H9 (cell line): ENCODE measurements at regions not wholly inside any gene's neighbourhood (a gene's known extent, or its start where the extent isn't known, plus 50 kb on each side); places are given as distances from the start of the nearest gene placed in this dataset.

Experiments used
- DNase-seq: peaks from one replicate; pipeline ENCODE4 v3.0.0-alpha.2; 2017
- H2AFZ ChIP-seq: one replicate; pipeline ENCODE4 v1.6.1; 2013; ENCODE audit warnings: mild to moderate bottlenecking, low read length, control low read depth, moderate library complexity
- H2AK5ac ChIP-seq: 2 replicates; pipeline ENCODE4 v1.6.1; 2013; ENCODE audit warnings: low read length, control low read depth, mixed read lengths; ENCODE audit not compliant: insufficient read length
- H2BK120ac ChIP-seq: one replicate; pipeline ENCODE4 v1.6.1; 2013; ENCODE audit warnings: low read depth, mild to moderate bottlenecking, low read length, control low read depth, inconsistent platforms; ENCODE audit not compliant: poor library complexity, severe bottlenecking
- H2BK12ac ChIP-seq: 2 replicates; pipeline ENCODE4 v1.6.1; 2013; ENCODE audit warnings: low read length, control low read depth, mixed read lengths, low read depth; ENCODE audit not compliant: insufficient read length
- H2BK15ac ChIP-seq: 2 replicates; pipeline ENCODE4 v1.6.1; 2013; ENCODE audit warnings: low read depth, low read length, control low read depth
- H2BK20ac ChIP-seq: one replicate; pipeline ENCODE4 v1.6.1; 2013; ENCODE audit warnings: low read depth, mild to moderate bottlenecking, low read length, control low read depth, inconsistent platforms; ENCODE audit not compliant: poor library complexity, severe bottlenecking
- H2BK5ac ChIP-seq: 2 replicates; pipeline ENCODE4 v1.6.1; 2013; ENCODE audit warnings: low read length, control low read depth, mixed read lengths; ENCODE audit not compliant: insufficient read length
- H3K14ac ChIP-seq: 2 replicates; pipeline ENCODE4 v1.6.1; 2013; ENCODE audit warnings: low read length, control low read depth; ENCODE audit not compliant: insufficient read depth
- H3K18ac ChIP-seq: 2 replicates; pipeline ENCODE4 v1.6.1; 2013; ENCODE audit warnings: low read depth, mild to moderate bottlenecking, mixed read lengths, low read length, control low read depth; ENCODE audit not compliant: insufficient read length
- H3K23ac ChIP-seq: 2 replicates; pipeline ENCODE4 v1.6.1; 2013; ENCODE audit warnings: low read length, control low read depth, mixed read lengths, low read depth; ENCODE audit not compliant: insufficient read length
- H3K23me2 ChIP-seq: 2 replicates; pipeline ENCODE4 v1.6.1; 2013; ENCODE audit warnings: low read depth, mild to moderate bottlenecking, mixed read lengths, low read length, control low read depth; ENCODE audit not compliant: insufficient read length, poor library complexity, severe bottlenecking
- H3K27ac ChIP-seq: 2 replicates; pipeline ENCODE4 v1.5.1; 2013; ENCODE audit warnings: low read length, control low read depth, mixed read lengths, low read depth; ENCODE audit not compliant: insufficient read length
- H3K27me3 ChIP-seq: 2 replicates; pipeline ENCODE4 v1.6.1; 2013; ENCODE audit warnings: low read length, control low read depth, inconsistent platforms; ENCODE audit not compliant: insufficient read depth
- H3K4ac ChIP-seq: 2 replicates; pipeline ENCODE4 v1.6.1; 2013; ENCODE audit warnings: low read depth, mild to moderate bottlenecking, control low read depth, inconsistent platforms, low read length, moderate library complexity
- H3K4me1 ChIP-seq: 2 replicates; pipeline ENCODE4 v1.6.1; 2013; ENCODE audit warnings: low read length, control low read depth, inconsistent platforms; ENCODE audit not compliant: insufficient read depth
- H3K4me2 ChIP-seq: 2 replicates; pipeline ENCODE4 v1.6.1; 2013; ENCODE audit warnings: low read length, control low read depth, mixed read lengths; ENCODE audit not compliant: insufficient read length, insufficient read depth
- H3K56ac ChIP-seq: 2 replicates; pipeline ENCODE4 v1.6.1; 2013; ENCODE audit warnings: low read depth, mild to moderate bottlenecking, mixed read lengths, low read length, control low read depth; ENCODE audit not compliant: insufficient read length
- H3K79me1 ChIP-seq: 2 replicates; pipeline ENCODE4 v1.6.1; 2013; ENCODE audit warnings: low read depth, mild to moderate bottlenecking, moderate library complexity, low read length, control low read depth, inconsistent platforms; ENCODE audit not compliant: insufficient read depth, poor library complexity, severe bottlenecking
- H3K79me2 ChIP-seq: 2 replicates; pipeline ENCODE4 v1.6.1; 2013; ENCODE audit warnings: low read length, control low read depth, inconsistent platforms; ENCODE audit not compliant: insufficient read depth
- H3K9ac ChIP-seq: 2 replicates; pipeline ENCODE4 v1.6.1; 2013; ENCODE audit warnings: low read length, control low read depth, mixed read lengths; ENCODE audit not compliant: insufficient read length; ENCODE audit errors: extremely low read depth
- H3K9me3 ChIP-seq: one replicate; pipeline ENCODE4 v1.6.1; 2013; ENCODE audit warnings: low read depth, low read length, inconsistent platforms; ENCODE audit not compliant: control insufficient read depth
- H3T11ph ChIP-seq: one replicate; pipeline ENCODE4 v1.6.1; 2013; ENCODE audit warnings: mild to moderate bottlenecking, low read length, control low read depth, inconsistent platforms
- H4K20me1 ChIP-seq: one replicate; pipeline ENCODE4 v1.6.1; 2013; ENCODE audit not compliant: control insufficient read depth, insufficient read length, insufficient read depth
- H4K5ac ChIP-seq: 2 replicates; pipeline ENCODE4 v1.6.1; 2013; ENCODE audit warnings: low read depth, mild to moderate bottlenecking, mixed read lengths, low read length, control low read depth; ENCODE audit not compliant: insufficient read length
- H4K8ac ChIP-seq: replicated peaks from 2 replicates; pipeline ENCODE4 v1.6.1; 2013; ENCODE audit warnings: low read length, control low read depth, mixed read lengths, low read depth; ENCODE audit not compliant: insufficient read length
- H4K91ac ChIP-seq: 2 replicates; pipeline ENCODE4 v1.6.1; 2013; ENCODE audit warnings: low read depth, mild to moderate bottlenecking, moderate library complexity, mixed read lengths, low read length, control low read depth; ENCODE audit not compliant: insufficient read length
- H3K27ac Mint-ChIP-seq, 3 experiments: 2 replicates in 2 of 3; 3 replicates in 1 of 3; pipeline ENCODE4 v1.8.0; 2020 to 2021; ENCODE audit warnings: mixed read lengths in 3 of 3, mild to moderate bottlenecking in 1 of 3, moderate library complexity in 1 of 3
- H3K27me3 Mint-ChIP-seq: 2 replicates; pipeline ENCODE4 v1.8.0; 2021; ENCODE audit warnings: low read depth, mild to moderate bottlenecking, moderate library complexity, mixed read lengths
- H3K36me3 Mint-ChIP-seq, 3 experiments: 2 replicates in 2 of 3; 3 replicates in 1 of 3; pipeline ENCODE4 v1.8.0; 2020 to 2021; ENCODE audit warnings: low read depth in 3 of 3, mixed read lengths in 3 of 3; ENCODE audit not compliant: insufficient read depth in 1 of 3
- H3K4me1 Mint-ChIP-seq, 2 experiments: 2 replicates each; pipeline ENCODE4 v1.8.0; 2020; ENCODE audit warnings: mixed read lengths in 2 of 2
- H3K4me3 Mint-ChIP-seq, 2 experiments: 2 replicates in 1 of 2; 3 replicates in 1 of 2; pipeline ENCODE4 v1.8.0; 2020 to 2021; ENCODE audit warnings: mild to moderate bottlenecking in 2 of 2, mixed read lengths in 2 of 2, moderate library complexity in 1 of 2
- H3K9me3 Mint-ChIP-seq, 2 experiments: 2 replicates in 1 of 2; 3 replicates in 1 of 2; pipeline ENCODE4 v1.8.0; 2020; ENCODE audit warnings: mild to moderate bottlenecking in 2 of 2, mixed read lengths in 2 of 2, moderate library complexity in 1 of 2
- WGBS: extraction: QIAGEN DNeasy Blood & Tissue Kit; methylation state at CpG from one replicate; pipeline ENCODE4 v1.1.7; 2013; ENCODE audit warnings: missing lambda C conversion rate, low lambda C conversion rate, mixed read lengths; ENCODE audit not compliant: insufficient read length; ENCODE audit errors: extremely low coverage; 5-methylcytosine and 5-hydroxymethylcytosine counted together
- TF ChIP-seq, protein P1 (sequence below): fragments of 200-600 bp; sonication (generic); conservative IDR thresholded peaks from 3 replicates; pipeline ENCODE4 v1.8.0; 2021; ENCODE audit warnings: antibody characterized with exemption, mild to moderate bottlenecking

DNA sequence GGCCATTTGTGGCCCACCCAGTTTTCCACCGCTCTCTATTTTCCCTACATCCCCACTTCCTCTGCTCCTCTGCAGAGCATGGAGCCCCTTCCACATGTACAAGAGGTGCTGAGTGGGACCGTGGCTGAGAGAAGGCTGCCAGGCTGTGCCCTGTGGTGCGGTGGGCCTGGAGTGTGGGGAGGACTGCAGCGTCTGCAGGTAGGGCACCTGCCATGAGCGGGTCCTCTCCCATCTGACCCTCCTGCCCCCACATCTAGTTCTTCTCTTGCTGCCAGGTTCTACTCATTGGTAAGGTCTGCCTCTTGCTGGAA is 145.6 kb upstream of the FAM20C start:
- H4K8ac ChIP-seq = no peak overlapping the region
- no peak overlapping the region for H2BK12ac ChIP-seq
- Mint-ChIP-seq H3K27ac (no peak overlapping the region), H3K36me3 (no peaks in the 10 kb centered on the region), H3K4me1 (peaks cover 0 to 2% of the 10 kb centered on the region in 2 experiments; a peak in 1 of 4 replicates), H3K27me3 (peaks cover 42% of the 10 kb centered on the region), H3K4me3 (no peak overlapping the region), H3K9me3 (no peaks in the 10 kb centered on the region)
- H2AFZ ChIP-seq = no peak overlapping the region
- H3K79me2 ChIP-seq = no peaks in the 10 kb centered on the region
- no peak overlapping the region for H3K23ac ChIP-seq
- WGBS = no CpG with 5 or more reads among the region's 5 CpGs
- no peak overlapping the region for H3K4me2 ChIP-seq
- H3K23me2 ChIP-seq = no peaks in the 10 kb centered on the region
- H3K79me1 ChIP-seq = no peaks in the 10 kb centered on the region
- no peak overlapping the region for H2BK20ac ChIP-seq
- no peak overlapping the region for H2AK5ac ChIP-seq
- no peak overlapping the region for H3K9ac ChIP-seq
- no peak overlapping the region for H3T11ph ChIP-seq
- H2BK5ac ChIP-seq = no peak overlapping the region
- peaks cover 3% of the 10 kb centered on the region for H4K20me1 ChIP-seq
- no peak overlapping the region for H4K91ac ChIP-seq
- H3K56ac ChIP-seq = no peak overlapping the region
- no peaks in the 10 kb centered on the region for H3K27me3 ChIP-seq
- no peak overlapping the region; the same call in 1 of the 2 replicates for H3K14ac ChIP-seq
- no peak overlapping the region for H2BK15ac ChIP-seq
- no peak overlapping the region for H3K18ac ChIP-seq
- no peak overlapping the region for H2BK120ac ChIP-seq
- no peak overlapping the region for H4K5ac ChIP-seq
- TF ChIP-seq, protein P1, sequence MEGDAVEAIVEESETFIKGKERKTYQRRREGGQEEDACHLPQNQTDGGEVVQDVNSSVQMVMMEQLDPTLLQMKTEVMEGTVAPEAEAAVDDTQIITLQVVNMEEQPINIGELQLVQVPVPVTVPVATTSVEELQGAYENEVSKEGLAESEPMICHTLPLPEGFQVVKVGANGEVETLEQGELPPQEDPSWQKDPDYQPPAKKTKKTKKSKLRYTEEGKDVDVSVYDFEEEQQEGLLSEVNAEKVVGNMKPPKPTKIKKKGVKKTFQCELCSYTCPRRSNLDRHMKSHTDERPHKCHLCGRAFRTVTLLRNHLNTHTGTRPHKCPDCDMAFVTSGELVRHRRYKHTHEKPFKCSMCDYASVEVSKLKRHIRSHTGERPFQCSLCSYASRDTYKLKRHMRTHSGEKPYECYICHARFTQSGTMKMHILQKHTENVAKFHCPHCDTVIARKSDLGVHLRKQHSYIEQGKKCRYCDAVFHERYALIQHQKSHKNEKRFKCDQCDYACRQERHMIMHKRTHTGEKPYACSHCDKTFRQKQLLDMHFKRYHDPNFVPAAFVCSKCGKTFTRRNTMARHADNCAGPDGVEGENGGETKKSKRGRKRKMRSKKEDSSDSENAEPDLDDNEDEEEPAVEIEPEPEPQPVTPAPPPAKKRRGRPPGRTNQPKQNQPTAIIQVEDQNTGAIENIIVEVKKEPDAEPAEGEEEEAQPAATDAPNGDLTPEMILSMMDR = no peak
- no peak overlapping the region for H3K27ac ChIP-seq
- H3K9me3 ChIP-seq = no peaks in the 10 kb centered on the region
- DNase-seq = no peak
- no peaks in the 10 kb centered on the region for H3K4me1 ChIP-seq
- H3K4ac ChIP-seq = no peak overlapping the region
